ENCODE measurements at regions not wholly inside any gene's neighbourhood (a gene's known extent, or its start where the extent isn't known, plus 50 kb on each side); places are given as distances from the start of the nearest gene placed in this dataset.
"Not testable (repeated sequence)": the region's sequence is repeated elsewhere in the genome, so short reads cannot be mapped to it uniquely, and the experiment has no call there.

- TF ChIP-seq CTCF (IDR thresholded peaks at IDR 0.05; ENCODE audit: extremely low read depth, missing control alignments) = no peak
- no peak for DNase-seq (ENCODE audit: low spot score)
Measured at GRCh38 chr4:163702736-163703135, 208.2 kb downstream of the TMA16 start.

- TF ChIP-seq CTCF (IDR thresholded peaks at IDR 0.05; ENCODE audit: extremely low read depth, missing control alignments) = no peak
- no peak for DNase-seq (ENCODE audit: low spot score)
Measured at GRCh38 chr4:163703251-163703650, 208.8 kb downstream of the TMA16 start.

GRCh38 chr4:163707873-163708272, 213.4 kb downstream of the TMA16 start:
- TF ChIP-seq CTCF (IDR thresholded peaks at IDR 0.05; ENCODE audit: extremely low read depth, missing control alignments) = no peak
- DNase-seq (ENCODE audit: low spot score) = no peak

- DNase-seq (ENCODE audit: low spot score) = no peak
- TF ChIP-seq CTCF (IDR thresholded peaks at IDR 0.05; ENCODE audit: extremely low read depth, missing control alignments) = no peak
Measured at GRCh38 chr4:163709601-163710000, 215.1 kb downstream of the TMA16 start.

- TF ChIP-seq CTCF (IDR thresholded peaks at IDR 0.05; ENCODE audit: extremely low read depth, missing control alignments) = no peak
- no peak for DNase-seq (ENCODE audit: low spot score)
Measured at GRCh38 chr4:163710158-163710557, 215.7 kb downstream of the TMA16 start.

GRCh38 chr4:163724495-163724894, 230.0 kb downstream of the TMA16 start:
- DNase-seq (ENCODE audit: low spot score) = not testable (repeated sequence)

GRCh38 chr4:163726641-163727040, 232.2 kb downstream of the TMA16 start:
- no peak for TF ChIP-seq CTCF (IDR thresholded peaks at IDR 0.05; ENCODE audit: extremely low read depth, missing control alignments)
- DNase-seq (ENCODE audit: low spot score) = no peak

- no peak for DNase-seq (ENCODE audit: low spot score)
- no peak for TF ChIP-seq CTCF (IDR thresholded peaks at IDR 0.05; ENCODE audit: extremely low read depth, missing control alignments)
Measured at GRCh38 chr4:163731071-163731470, 236.6 kb downstream of the TMA16 start.
